Neuronal stem cell (in vitro differentiated cells): ENCODE measurements at regions not wholly inside any gene's neighbourhood (a gene's known extent, or its start where the extent isn't known, plus 50 kb on each side); places are given as distances from the start of the nearest gene placed in this dataset.

ENCODE experiments used
- DNase-seq: peaks from one replicate; pipeline ENCODE4 v3.0.0-alpha.2; 2013; ENCODE audit warnings: low spot score
- H2AFZ ChIP-seq: one replicate; pipeline ENCODE4 v1.6.1; 2013; ENCODE audit warnings: mild to moderate bottlenecking, low read length, inconsistent platforms
- H2AK5ac ChIP-seq: 2 replicates; pipeline ENCODE4 v1.6.1; 2013; ENCODE audit warnings: low read depth, mild to moderate bottlenecking, inconsistent platforms, low read length, moderate library complexity, mixed read lengths
- H2BK120ac ChIP-seq: 2 replicates; pipeline ENCODE4 v1.6.1; 2013; ENCODE audit warnings: low read depth, mild to moderate bottlenecking, inconsistent platforms, low read length, moderate library complexity, mixed read lengths
- H2BK12ac ChIP-seq: one replicate; pipeline ENCODE4 v1.6.1; 2013; ENCODE audit warnings: low read length, inconsistent platforms
- H2BK15ac ChIP-seq: 2 replicates; pipeline ENCODE4 v1.6.1; 2013; ENCODE audit warnings: mild to moderate bottlenecking, low read length, inconsistent platforms, mixed read lengths
- H2BK5ac ChIP-seq: one replicate; pipeline ENCODE4 v1.6.1; 2013; ENCODE audit warnings: inconsistent platforms, mild to moderate bottlenecking, low read length, moderate library complexity
- H3K14ac ChIP-seq: one replicate; pipeline ENCODE4 v1.6.1; 2013; ENCODE audit warnings: low read length, inconsistent platforms
- H3K18ac ChIP-seq: 2 replicates; pipeline ENCODE4 v1.6.1; 2013; ENCODE audit warnings: low read length, inconsistent platforms
- H3K23ac ChIP-seq: 2 replicates; pipeline ENCODE4 v1.6.1; 2013; ENCODE audit warnings: low read depth, mild to moderate bottlenecking, mixed read lengths, low read length, inconsistent platforms; ENCODE audit not compliant: poor library complexity
- H3K27ac ChIP-seq: replicated peaks from 3 replicates; pipeline ENCODE4 v1.5.1; 2013; ENCODE audit warnings: low read length, inconsistent platforms
- H3K27me3 ChIP-seq, 3 experiments: 2 replicates each; pipeline ENCODE4 v1.6.1; 2013; ENCODE audit warnings: low read length in 3 of 3, mild to moderate bottlenecking in 2 of 3, inconsistent platforms in 1 of 3, low read depth in 1 of 3, mixed read lengths in 1 of 3, moderate library complexity in 1 of 3; ENCODE audit not compliant: control insufficient read depth in 3 of 3, insufficient read depth in 3 of 3
- H3K36me3 ChIP-seq, 2 donors: replicated peaks in 1 of 2; 2 replicates each; pipeline ENCODE4 v1.6.1; 2013; ENCODE audit warnings: low read length in 2 of 2; ENCODE audit not compliant: control insufficient read depth in 2 of 2, insufficient read depth in 2 of 2
- H3K4ac ChIP-seq: 2 replicates; pipeline ENCODE4 v1.6.1; 2013; ENCODE audit warnings: inconsistent platforms, mild to moderate bottlenecking, low read length, moderate library complexity
- H3K4me1 ChIP-seq, 2 donors: 1 replicate in 1 of 2; 2 replicates in 1 of 2; pipeline ENCODE4 v1.6.1; 2013; ENCODE audit warnings: low read length in 2 of 2, low read depth in 1 of 2; ENCODE audit not compliant: control insufficient read depth in 2 of 2, insufficient read depth in 1 of 2
- H3K4me2 ChIP-seq: one replicate; pipeline ENCODE4 v1.6.1; 2013; ENCODE audit warnings: mild to moderate bottlenecking, low read length, inconsistent platforms; ENCODE audit not compliant: insufficient read depth, poor library complexity, severe bottlenecking
- H3K4me3 ChIP-seq, 2 donors: 2 replicates each; pipeline ENCODE4 v1.5.1; 2013; ENCODE audit warnings: low read length in 2 of 2, mild to moderate bottlenecking in 2 of 2, inconsistent platforms in 1 of 2, moderate library complexity in 1 of 2
- H3K79me1 ChIP-seq: one replicate; pipeline ENCODE4 v1.6.1; 2013; ENCODE audit warnings: low read depth, mild to moderate bottlenecking, inconsistent platforms, low read length, moderate library complexity
- H3K9ac ChIP-seq: one replicate; pipeline ENCODE4 v1.6.1; 2013; ENCODE audit warnings: mild to moderate bottlenecking, low read depth, low read length, inconsistent platforms; ENCODE audit not compliant: poor library complexity
- H3K9me3 ChIP-seq, 2 donors: replicated peaks in 1 of 2; 2 replicates each; pipeline versions ENCODE3 to v1.6.1; 2013; ENCODE audit warnings: low read length in 2 of 2, mild to moderate bottlenecking in 2 of 2, inconsistent platforms in 1 of 2, low read depth in 1 of 2, mixed read lengths in 1 of 2, moderate library complexity in 1 of 2; ENCODE audit not compliant: control insufficient read depth in 2 of 2, insufficient read depth in 1 of 2
- H4K8ac ChIP-seq: one replicate; pipeline ENCODE4 v1.6.1; 2013; ENCODE audit warnings: low read depth, mild to moderate bottlenecking, inconsistent platforms, low read length, moderate library complexity
- H4K91ac ChIP-seq: one replicate; pipeline ENCODE4 v1.6.1; 2013; ENCODE audit warnings: low read length, low read depth, mild to moderate bottlenecking, inconsistent platforms; ENCODE audit not compliant: poor library complexity
- WGBS, 2 donors: extraction: QIAGEN DNeasy Blood & Tissue Kit; methylation state at CpG; one replicate each; pipeline ENCODE4 v1.1.7; 2013; ENCODE audit warnings: missing lambda C conversion rate in 2 of 2, mixed read lengths in 1 of 2; ENCODE audit not compliant: insufficient read length in 2 of 2, insufficient replicate concordance in 1 of 2; ENCODE audit errors: extremely low coverage in 2 of 2; 5-methylcytosine and 5-hydroxymethylcytosine counted together

- Histone ChIP-seq H3K14ac (no peak overlapping the region), H3K4ac (no peak overlapping the region), H3K4me3 (no peak overlapping the region), H3K4me1 (no peaks in the 10 kb centered on the region), H2AFZ (no peak overlapping the region), H3K36me3 (no peaks in the 10 kb centered on the region), H4K8ac (no peak overlapping the region), H3K9me3 (no peaks in the 10 kb centered on the region), H3K79me1 (no peaks in the 10 kb centered on the region), H3K9ac (no peak overlapping the region), H4K91ac (no peak overlapping the region), H2AK5ac (no peak overlapping the region), H2BK5ac (no peak overlapping the region), H3K27ac (no peak overlapping the region), H3K23ac (no peak overlapping the region), H3K18ac (no peak overlapping the region), H2BK120ac (no peak overlapping the region), H2BK12ac (no peak overlapping the region), H3K4me2 (no peak overlapping the region), H2BK15ac (no peak overlapping the region), H3K27me3 (no peaks in the 10 kb centered on the region)
- no CpG with 5 or more reads among the region's 1 CpG for WGBS, 2 donors
- DNase-seq = no peak
Measured at GRCh38 chr13:63900406-63900805, 2484.8 kb upstream of the PCDH20 start.

DNA sequence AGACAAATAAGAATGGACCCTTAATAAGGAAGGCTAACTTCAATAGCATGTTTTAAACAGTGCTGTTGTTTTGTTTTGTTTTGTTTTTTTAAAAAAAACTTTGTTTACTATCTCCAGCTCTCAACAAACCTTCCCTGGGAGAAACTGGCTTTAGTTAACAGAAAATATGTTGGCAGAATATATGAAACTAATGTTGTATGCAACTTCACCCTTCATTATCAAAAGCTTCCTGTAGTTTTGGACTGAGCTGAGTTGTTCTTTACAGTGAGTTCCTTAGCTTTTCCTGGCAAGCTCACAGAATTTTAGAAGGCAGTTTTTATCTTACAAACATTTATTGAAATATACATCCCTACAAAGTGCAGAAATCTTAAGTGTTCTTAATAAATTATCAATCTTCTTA, 2480.7 kb upstream of the PCDH20 start:
- Histone ChIP-seq H2BK15ac (no peak overlapping the region), H3K4ac (no peak overlapping the region), H3K4me3 (no peak overlapping the region), H3K18ac (no peak overlapping the region), H3K4me1 (no peaks in the 10 kb centered on the region), H2BK120ac (no peak overlapping the region), H3K27me3 (no peaks in the 10 kb centered on the region), H2AFZ (peak overlapping the region; percentile 49), H2AK5ac (no peak overlapping the region), H3K4me2 (no peak overlapping the region), H3K36me3 (no peaks in the 10 kb centered on the region), H4K91ac (no peak overlapping the region), H3K9me3 (no peaks in the 10 kb centered on the region), H2BK5ac (no peak overlapping the region), H3K9ac (no peak overlapping the region), H2BK12ac (no peak overlapping the region), H4K8ac (no peak overlapping the region), H3K23ac (no peak overlapping the region), H3K27ac (no peak overlapping the region), H3K79me1 (no peaks in the 10 kb centered on the region), H3K14ac (no peak overlapping the region)
- no peak for DNase-seq

DNA sequence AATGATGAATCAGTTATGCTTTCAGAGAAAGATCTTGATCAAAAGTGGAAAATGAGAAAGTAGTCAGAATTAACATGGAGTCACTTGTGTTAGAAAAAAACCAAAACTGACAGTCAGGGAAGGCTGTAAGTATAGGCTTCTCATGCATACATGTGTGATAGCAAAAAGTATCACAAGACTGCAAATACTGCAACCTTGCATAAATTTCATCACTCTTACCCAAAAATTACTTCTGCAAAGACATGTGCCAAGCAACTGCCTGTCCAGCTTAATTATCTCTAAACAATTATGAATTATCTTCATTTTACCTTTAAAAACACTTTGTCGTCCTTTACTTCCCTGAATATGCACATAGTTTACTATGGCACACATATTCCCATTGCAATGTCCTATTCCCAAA, 2466.4 kb upstream of the PCDH20 start:
- Histone ChIP-seq H2BK12ac (no peak overlapping the region), H3K4me3 (no peak overlapping the region), H2BK5ac (no peak overlapping the region), H3K4ac (no peak overlapping the region), H2BK15ac (no peak overlapping the region), H3K4me2 (no peak overlapping the region), H2BK120ac (no peak overlapping the region), H3K18ac (no peak overlapping the region), H3K9me3 (peaks cover 0 to 4% of the 10 kb centered on the region in 2 donors), H2AK5ac (no peak overlapping the region), H3K27ac (no peak overlapping the region), H3K36me3 (no peaks in the 10 kb centered on the region), H3K4me1 (no peaks in the 10 kb centered on the region), H4K8ac (no peak overlapping the region), H2AFZ (no peak overlapping the region), H3K79me1 (no peaks in the 10 kb centered on the region), H3K9ac (no peak overlapping the region), H4K91ac (no peak overlapping the region), H3K14ac (no peak overlapping the region), H3K23ac (no peak overlapping the region), H3K27me3 (no peaks in the 10 kb centered on the region)
- DNase-seq = no peak
- no CpG with 5 or more reads among the region's 1 CpG for WGBS, 2 donors

GRCh38 chr13:63880705-63881104, 2465.1 kb upstream of the PCDH20 start:
- Histone ChIP-seq H3K27ac (no peak overlapping the region), H2BK12ac (no peak overlapping the region), H3K4ac (no peak overlapping the region), H3K23ac (no peak overlapping the region), H3K79me1 (no peaks in the 10 kb centered on the region), H3K18ac (no peak overlapping the region), H4K91ac (no peak overlapping the region), H3K9ac (no peak overlapping the region), H3K36me3 (no peaks in the 10 kb centered on the region), H3K27me3 (no peaks in the 10 kb centered on the region), H2BK120ac (no peak overlapping the region), H2AK5ac (no peak overlapping the region), H2BK15ac (no peak overlapping the region), H3K4me2 (no peak overlapping the region), H3K4me1 (no peaks in the 10 kb centered on the region), H2AFZ (no peak overlapping the region), H3K9me3 (peaks cover 0 to 4% of the 10 kb centered on the region in 2 donors), H3K14ac (no peak overlapping the region), H2BK5ac (no peak overlapping the region), H3K4me3 (no peak overlapping the region), H4K8ac (no peak overlapping the region)
- WGBS, 2 donors = no CpG with 5 or more reads among the region's 3 CpGs
- no peak for DNase-seq
